K562 (cell line): ENCODE measurements at regions not wholly inside any gene's neighbourhood (a gene's known extent, or its start where the extent isn't known, plus 50 kb on each side); places are given as distances from the start of the nearest gene placed in this dataset.
A peak's percentile ranks its signal among the peaks of the same experiment; 100 is the strongest.

ENCODE experiments used
- ATAC-seq: fragments of 200-7000 bp; cut with Tn5 transposase; 3 replicates; pipeline ENCODE4 v1.9.1; 2020; ENCODE audit warnings: moderate library complexity
- BruUV-seq: library from RNA; stranded (reverse); fragments of 400-500 nt; replicated peaks from 2 replicates; lab custom pipeline; 2021; lab: Mats Ljungman, UMichigan
- CTCF ChIA-PET: fragments of 300-600 bp; formaldehyde crosslinking; extraction: SDS; loops from one replicate; lab custom pipeline; 2021; ENCODE audit warnings: low intra/inter-chr PET ratio; lab: Yijun Ruan, JAX
- POLR2A ChIA-PET: fragments of 300-600, 350-650 bp; sonication (Branson Sonifier 250); formaldehyde crosslinking; extraction: SDS; loops from one replicate; lab custom pipeline; 2021; ENCODE audit warnings: antibody characterized with exemption, inconsistent platforms; lab: Yijun Ruan, JAX
- DNase-seq, 4 experiments: peaks; one replicate each; pipeline versions ENCODE4 v3.0.0 to v3.0.0-alpha.2; 2011 to 2018; ENCODE audit warnings: low spot score in 3 of 4, mixed read lengths in 3 of 4; ENCODE audit errors: extremely low read depth in 1 of 4
- FAIRE-seq: peaks from 2 replicates; lab custom pipeline; 2011; peaks lifted over from hg19 to GRCh38; lab: Jason Lieb, UNC
- H2AFZ ChIP-seq: 2 replicates; pipeline ENCODE4 v1.6.0; 2011; ENCODE audit warnings: low read depth, low read length, control low read depth, inconsistent platforms
- H3K27ac ChIP-seq: fragments of 200-600 bp; 3 replicates; pipeline ENCODE4 v1.8.0; 2011; ENCODE audit warnings: low read depth, mild to moderate bottlenecking, control low read depth, inconsistent platforms, low read length, moderate library complexity, mixed read lengths; ENCODE audit errors: extremely low read depth
- H3K27me3 ChIP-seq, 2 experiments: fragments of 300-600 bp in 1 of 2; 2 replicates in 1 of 2; 3 replicates in 1 of 2; pipeline versions ENCODE4 v1.6.0 to v1.8.0; 2011; ENCODE audit warnings: inconsistent platforms in 2 of 2, low read length in 2 of 2, mild to moderate bottlenecking in 1 of 2, mixed read lengths in 1 of 2, moderate library complexity in 1 of 2; ENCODE audit not compliant: control insufficient read depth in 2 of 2, insufficient read depth in 2 of 2
- H3K36me3 ChIP-seq: fragments of 300-600 bp; 3 replicates; pipeline ENCODE4 v1.8.0; 2011; ENCODE audit warnings: mild to moderate bottlenecking, low read length, inconsistent platforms; ENCODE audit not compliant: control insufficient read depth, insufficient read depth
- H3K4me1 ChIP-seq, 2 experiments: fragments of 200-600 bp in 1 of 2; replicated peaks in 1 of 2; 2 replicates in 1 of 2; 3 replicates in 1 of 2; pipeline versions ENCODE4 v1.5.1 to v1.8.0; 2011; ENCODE audit warnings: inconsistent platforms in 2 of 2, low read length in 2 of 2, mild to moderate bottlenecking in 1 of 2, mixed read lengths in 1 of 2, moderate library complexity in 1 of 2; ENCODE audit not compliant: control insufficient read depth in 2 of 2, insufficient read depth in 2 of 2
- H3K4me2 ChIP-seq: 2 replicates; pipeline ENCODE4 v1.6.1; 2011; ENCODE audit warnings: low read length, control low read depth, inconsistent platforms, mixed read lengths; ENCODE audit not compliant: insufficient read depth
- H3K4me3 ChIP-seq: fragments of 200-600 bp; sonication (generic), shearing (Covaris generic); 2 replicates; pipeline ENCODE4 v1.5.1; 2016; ENCODE audit warnings: control low read depth, inconsistent platforms
- H3K79me2 ChIP-seq: fragments of 200-600 bp; 3 replicates; pipeline ENCODE4 v1.8.0; 2011; ENCODE audit warnings: low read length, inconsistent platforms; ENCODE audit not compliant: control insufficient read depth, insufficient read depth
- H3K9ac ChIP-seq, 2 experiments: 2 replicates each; pipeline versions ENCODE4 v1.6.0 to v1.6.1; 2011; ENCODE audit warnings: low read depth in 2 of 2, low read length in 2 of 2, control low read depth in 1 of 2, inconsistent platforms in 1 of 2, mild to moderate bottlenecking in 1 of 2, mixed read lengths in 1 of 2; ENCODE audit not compliant: insufficient read depth in 1 of 2
- H3K9me1 ChIP-seq: one replicate; pipeline ENCODE4 v1.6.0; 2011; ENCODE audit warnings: inconsistent platforms, mild to moderate bottlenecking, low read length, moderate library complexity; ENCODE audit not compliant: control insufficient read depth, insufficient read depth
- H3K9me3 ChIP-seq: replicated peaks from 2 replicates; pipeline ENCODE4 v1.5.1; 2011; ENCODE audit warnings: low read depth, low read length, inconsistent platforms; ENCODE audit not compliant: control insufficient read depth, insufficient read depth
- H4K20me1 ChIP-seq: replicated peaks from 2 replicates; pipeline ENCODE4 v1.6.1; 2011; ENCODE audit warnings: low read length, inconsistent platforms, mixed read lengths; ENCODE audit not compliant: control insufficient read depth, insufficient read depth
- ETV6 ChIP-seq, 3 experiments: fragments of 150-350 bp in 1 of 3; sonication (generic) in 1 of 3; formaldehyde crosslinking in 1 of 3; IDR thresholded peaks; 2 replicates each; pipeline versions ENCODE4 v1.6.1 to v1.8.0; 2014 to 2022; ENCODE audit warnings: borderline replicate concordance in 2 of 3, low read depth in 2 of 3, antibody characterized with exemption in 1 of 3, low read length in 1 of 3, mild to moderate bottlenecking in 1 of 3, missing genetic modification reagents in 1 of 3
- NFIC ChIP-seq: fragments of 450-650 bp; IDR thresholded peaks from 2 replicates; pipeline ENCODE4 v1.6.1; 2017; ENCODE audit warnings: mild to moderate bottlenecking, inconsistent platforms
- NFIX ChIP-seq: fragments of 250-450 bp; sonication (Bioruptor Pico); IDR thresholded peaks from 2 replicates; pipeline ENCODE4 v1.4.0; 2020; ENCODE audit warnings: low read depth, mild to moderate bottlenecking, moderate library complexity
- WGBS: fragments of 100-300 bp; shearing (Covaris generic); methylation state at CpG from one replicate; pipeline ENCODE4 v1.1.6; 2016; ENCODE audit warnings: low coverage, mixed read lengths; ENCODE audit not compliant: insufficient coverage; ENCODE audit errors: missing lambda C conversion rate; 5-methylcytosine and 5-hydroxymethylcytosine counted together
- in situ Hi-C: fragments of 300-500 bp; cut with MboI; formaldehyde crosslinking; loops from 4 replicates; pipeline ENCODE4 v1.15.0; 2018; ENCODE audit warnings: inconsistent platforms, mixed read lengths
- intact Hi-C: fragments of 100-400 bp; cut with micrococcal nuclease; formaldehyde crosslinking; loops from 2 replicates; pipeline ENCODE4 v1.14.2; 2022
- TF ChIP-seq, protein P1 (sequence below), 2 experiments: fragments of 150-350 bp in 1 of 2; IDR thresholded peaks; 2 replicates each; pipeline ENCODE4 v1.6.1; 2012 to 2016; ENCODE audit warnings: low read depth in 2 of 2, low read length in 2 of 2, mild to moderate bottlenecking in 1 of 2, moderate library complexity in 1 of 2

DNA sequence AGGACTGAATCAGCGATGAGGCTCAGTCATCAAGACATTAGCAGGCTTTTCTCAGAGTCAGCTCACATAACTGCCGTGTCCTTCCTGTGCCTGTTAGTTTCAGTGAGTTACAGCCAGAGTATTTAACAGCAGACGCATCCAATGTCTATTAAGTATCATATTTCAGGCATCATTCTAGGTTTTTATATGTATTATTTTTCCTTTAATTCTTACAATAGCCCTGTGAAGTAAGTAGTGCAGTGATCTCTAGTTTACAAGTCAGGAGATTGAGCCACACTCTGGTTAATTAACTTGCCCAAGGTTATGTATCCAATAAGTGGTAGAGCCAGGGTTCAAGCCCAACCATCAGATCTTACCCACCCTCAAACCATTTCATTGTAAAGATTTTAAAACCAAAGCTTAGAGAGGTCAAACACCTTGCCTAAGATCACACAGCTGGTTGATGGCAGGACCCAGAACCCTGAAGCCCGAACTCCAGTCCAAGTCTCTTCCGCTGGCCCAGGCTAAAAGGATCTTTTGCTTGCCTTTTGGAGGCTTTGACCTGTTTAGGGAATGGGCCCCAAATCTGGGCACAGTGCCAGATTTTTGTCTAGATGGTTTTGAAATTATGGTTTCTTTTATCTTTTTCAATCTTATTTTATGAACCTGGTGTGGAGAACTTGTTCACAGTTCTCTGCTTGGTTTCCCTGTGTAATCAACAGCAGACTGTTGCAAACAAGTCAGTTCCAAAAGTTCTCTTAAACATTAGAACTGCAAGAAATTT, 261.2 kb upstream of the CLINT1 start:
- ChIA-PET CTCF (no interaction called here), POLR2A (no interaction called here)
- H3K4me2 ChIP-seq: no peak overlapping the region
- H3K79me2 ChIP-seq: no peaks in the 10 kb centered on the region
- no peaks in the 10 kb centered on the region for H3K9me3 ChIP-seq
- DNase-seq (no peak), FAIRE-seq (no peak), ATAC-seq (no peak)
- H2AFZ ChIP-seq: no peak overlapping the region
- H3K36me3 ChIP-seq: no peaks in the 10 kb centered on the region
- no peaks in the 10 kb centered on the region for H3K27me3 ChIP-seq
- no peaks in the 10 kb centered on the region for H4K20me1 ChIP-seq
- no peak overlapping the region for H3K27ac ChIP-seq
- 1% methylated on average over 5 of the region's 5 CpGs for WGBS
- H3K9ac ChIP-seq: no peak overlapping the region
- intact Hi-C loops: no loop called here
- H3K4me1 ChIP-seq: no peaks in the 10 kb centered on the region
- in situ Hi-C loops: no loop called here
- no peaks in the 10 kb centered on the region for H3K9me1 ChIP-seq
- no peak overlapping the region for H3K4me3 ChIP-seq
- TF ChIP-seq ETV6 (IDR thresholded peaks at IDR 0.05; ENCODE audit: borderline replicate concordance in 1 of 2, low read depth in 2 of 2, low read length in 1 of 2) (no peak), ETV6 (CRISPR knock-in tag; IDR thresholded peaks at IDR 0.05; ENCODE audit: borderline replicate concordance) (no peak), NFIC (peak; percentile 90), NFIX (CRISPR knock-in tag) (peak; percentile 72)
- TF ChIP-seq, protein P1, sequence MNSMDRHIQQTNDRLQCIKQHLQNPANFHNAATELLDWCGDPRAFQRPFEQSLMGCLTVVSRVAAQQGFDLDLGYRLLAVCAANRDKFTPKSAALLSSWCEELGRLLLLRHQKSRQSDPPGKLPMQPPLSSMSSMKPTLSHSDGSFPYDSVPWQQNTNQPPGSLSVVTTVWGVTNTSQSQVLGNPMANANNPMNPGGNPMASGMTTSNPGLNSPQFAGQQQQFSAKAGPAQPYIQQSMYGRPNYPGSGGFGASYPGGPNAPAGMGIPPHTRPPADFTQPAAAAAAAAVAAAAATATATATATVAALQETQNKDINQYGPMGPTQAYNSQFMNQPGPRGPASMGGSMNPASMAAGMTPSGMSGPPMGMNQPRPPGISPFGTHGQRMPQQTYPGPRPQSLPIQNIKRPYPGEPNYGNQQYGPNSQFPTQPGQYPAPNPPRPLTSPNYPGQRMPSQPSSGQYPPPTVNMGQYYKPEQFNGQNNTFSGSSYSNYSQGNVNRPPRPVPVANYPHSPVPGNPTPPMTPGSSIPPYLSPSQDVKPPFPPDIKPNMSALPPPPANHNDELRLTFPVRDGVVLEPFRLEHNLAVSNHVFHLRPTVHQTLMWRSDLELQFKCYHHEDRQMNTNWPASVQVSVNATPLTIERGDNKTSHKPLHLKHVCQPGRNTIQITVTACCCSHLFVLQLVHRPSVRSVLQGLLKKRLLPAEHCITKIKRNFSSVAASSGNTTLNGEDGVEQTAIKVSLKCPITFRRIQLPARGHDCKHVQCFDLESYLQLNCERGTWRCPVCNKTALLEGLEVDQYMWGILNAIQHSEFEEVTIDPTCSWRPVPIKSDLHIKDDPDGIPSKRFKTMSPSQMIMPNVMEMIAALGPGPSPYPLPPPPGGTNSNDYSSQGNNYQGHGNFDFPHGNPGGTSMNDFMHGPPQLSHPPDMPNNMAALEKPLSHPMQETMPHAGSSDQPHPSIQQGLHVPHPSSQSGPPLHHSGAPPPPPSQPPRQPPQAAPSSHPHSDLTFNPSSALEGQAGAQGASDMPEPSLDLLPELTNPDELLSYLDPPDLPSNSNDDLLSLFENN (IDR thresholded peaks at IDR 0.05; ENCODE audit: low read depth in 2 of 2, low read length in 2 of 2): no peak
- BruUV-seq: no TSS peak
